ENCODE measurements at regions not wholly inside any gene's neighbourhood (a gene's known extent, or its start where the extent isn't known, plus 50 kb on each side); places are given as distances from the start of the nearest gene placed in this dataset.

DNA sequence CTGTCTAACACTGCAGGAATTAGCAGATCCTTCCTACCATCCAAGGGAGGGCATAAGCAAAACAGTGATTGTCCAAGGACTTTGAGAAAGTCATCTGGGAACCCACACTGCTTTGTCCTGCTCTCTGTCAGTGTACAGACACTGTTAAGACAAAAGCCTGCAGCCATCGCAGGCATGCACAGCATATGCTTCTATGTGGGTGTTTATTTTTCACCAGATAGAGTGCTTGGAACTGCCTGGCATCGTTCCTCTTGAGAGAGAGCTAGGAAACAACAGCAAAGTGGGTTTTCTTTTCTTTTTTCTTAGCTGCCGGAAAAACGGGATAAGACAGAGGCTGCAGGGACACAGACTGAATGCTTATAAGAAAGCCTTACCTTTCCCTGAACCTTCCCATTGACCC, 212.3 kb downstream of the ICE1 start:
- TF ChIP-seq EZH2 (IDR thresholded peaks at IDR 0.05; ENCODE audit: borderline replicate concordance, low read depth, low read length, severe bottlenecking) = no peak
- TF ChIP-seq, protein P1, sequence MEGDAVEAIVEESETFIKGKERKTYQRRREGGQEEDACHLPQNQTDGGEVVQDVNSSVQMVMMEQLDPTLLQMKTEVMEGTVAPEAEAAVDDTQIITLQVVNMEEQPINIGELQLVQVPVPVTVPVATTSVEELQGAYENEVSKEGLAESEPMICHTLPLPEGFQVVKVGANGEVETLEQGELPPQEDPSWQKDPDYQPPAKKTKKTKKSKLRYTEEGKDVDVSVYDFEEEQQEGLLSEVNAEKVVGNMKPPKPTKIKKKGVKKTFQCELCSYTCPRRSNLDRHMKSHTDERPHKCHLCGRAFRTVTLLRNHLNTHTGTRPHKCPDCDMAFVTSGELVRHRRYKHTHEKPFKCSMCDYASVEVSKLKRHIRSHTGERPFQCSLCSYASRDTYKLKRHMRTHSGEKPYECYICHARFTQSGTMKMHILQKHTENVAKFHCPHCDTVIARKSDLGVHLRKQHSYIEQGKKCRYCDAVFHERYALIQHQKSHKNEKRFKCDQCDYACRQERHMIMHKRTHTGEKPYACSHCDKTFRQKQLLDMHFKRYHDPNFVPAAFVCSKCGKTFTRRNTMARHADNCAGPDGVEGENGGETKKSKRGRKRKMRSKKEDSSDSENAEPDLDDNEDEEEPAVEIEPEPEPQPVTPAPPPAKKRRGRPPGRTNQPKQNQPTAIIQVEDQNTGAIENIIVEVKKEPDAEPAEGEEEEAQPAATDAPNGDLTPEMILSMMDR (IDR thresholded peaks at IDR 0.05; ENCODE audit: borderline replicate concordance, extremely low read depth, low read length, poor library complexity, severe bottlenecking) = no peak
- Histone ChIP-seq H3K36me3 (ENCODE audit: insufficient read depth, low read length) (no peaks in the 10 kb centered on the region), H3K4me1 (ENCODE audit: insufficient read depth, low read length) (no peaks in the 10 kb centered on the region), H3K27ac (ENCODE audit: low read length) (no peak overlapping the region), H3K9ac (ENCODE audit: low read depth, low read length) (no peak overlapping the region), H3K9me3 (ENCODE audit: insufficient read depth, low read length, severe bottlenecking) (no peaks in the 10 kb centered on the region), H3K4me2 (ENCODE audit: insufficient read depth, low read length) (no peak overlapping the region), H3K79me2 (ENCODE audit: insufficient read depth, low read length) (no peaks in the 10 kb centered on the region), H2AFZ (ENCODE audit: low read depth, low read length) (no peak overlapping the region), H4K20me1 (ENCODE audit: insufficient read depth, low read length) (no peaks in the 10 kb centered on the region), H3K4me3 (ENCODE audit: low read depth in 1 of 2, low read length in 2 of 2) (no peak overlapping the region), H3K27me3 (ENCODE audit: insufficient read depth, low read length, poor library complexity) (peaks cover 6% of the 10 kb centered on the region)
- no peak for DNase-seq
- no peak for ATAC-seq (ENCODE audit: insufficient read depth, low read depth)

DNA sequence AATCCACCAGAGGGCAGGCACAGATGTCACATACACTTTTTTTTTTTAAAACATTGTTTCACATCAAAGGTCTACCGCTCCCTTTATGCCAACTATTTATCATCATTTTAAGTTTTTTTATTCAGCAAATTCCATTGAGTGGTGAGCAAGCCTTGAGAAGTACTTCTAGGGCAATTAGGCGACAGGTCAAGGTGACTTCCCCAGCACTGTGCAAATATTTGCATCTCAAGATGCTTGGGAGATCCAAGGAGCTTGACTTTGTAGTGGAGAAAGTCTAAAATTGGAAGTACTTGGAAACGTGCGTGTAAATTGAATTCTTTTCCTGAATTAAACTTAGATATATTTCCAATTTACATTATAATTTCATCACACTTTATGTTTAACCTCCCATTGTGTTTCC, 211.1 kb downstream of the ICE1 start:
- H3K79me2 ChIP-seq (ENCODE audit: insufficient read depth, low read length) = no peaks in the 10 kb centered on the region
- H4K20me1 ChIP-seq (ENCODE audit: insufficient read depth, low read length) = no peaks in the 10 kb centered on the region
- no peaks in the 10 kb centered on the region for H3K36me3 ChIP-seq (ENCODE audit: insufficient read depth, low read length)
- H3K4me3 ChIP-seq (ENCODE audit: low read depth in 1 of 2, low read length in 2 of 2) = no peak overlapping the region
- TF ChIP-seq EZH2 (IDR thresholded peaks at IDR 0.05; ENCODE audit: borderline replicate concordance, low read depth, low read length, severe bottlenecking) = no peak
- TF ChIP-seq, protein P1 (IDR thresholded peaks at IDR 0.05; ENCODE audit: borderline replicate concordance, extremely low read depth, low read length, poor library complexity, severe bottlenecking) = no peak
- DNase-seq = no peak
- no peaks in the 10 kb centered on the region for H3K4me1 ChIP-seq (ENCODE audit: insufficient read depth, low read length)
- peaks cover 6% of the 10 kb centered on the region for H3K27me3 ChIP-seq (ENCODE audit: insufficient read depth, low read length, poor library complexity)
- no peak overlapping the region for H3K4me2 ChIP-seq (ENCODE audit: insufficient read depth, low read length)
- H3K9me3 ChIP-seq (ENCODE audit: insufficient read depth, low read length, severe bottlenecking) = no peaks in the 10 kb centered on the region
- ATAC-seq (ENCODE audit: insufficient read depth, low read depth) = no peak
- H3K9ac ChIP-seq (ENCODE audit: low read depth, low read length) = no peak overlapping the region
- H2AFZ ChIP-seq (ENCODE audit: low read depth, low read length) = no peak overlapping the region
- H3K27ac ChIP-seq (ENCODE audit: low read length) = no peak overlapping the region

DNA sequence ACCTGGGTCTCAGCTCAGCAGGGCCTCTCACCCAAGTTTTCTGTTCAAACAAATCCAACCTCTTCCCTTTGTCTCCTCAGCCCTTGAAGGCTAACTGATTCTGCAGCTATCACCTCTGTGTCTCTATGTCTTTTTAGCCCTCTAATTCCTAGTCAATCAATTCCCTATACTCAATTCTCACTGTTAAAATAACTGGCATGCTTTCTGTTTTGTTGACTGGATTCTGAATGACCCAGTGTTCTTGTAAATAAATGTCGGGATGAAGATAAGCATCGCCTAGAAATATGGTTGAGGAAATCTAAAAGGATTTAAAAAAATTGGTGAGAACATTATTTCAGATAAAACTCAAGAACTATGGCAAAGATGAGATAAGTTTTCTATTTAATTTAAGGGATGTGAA, 210.2 kb downstream of the ICE1 start:
- no peak overlapping the region for H3K4me3 ChIP-seq (ENCODE audit: low read depth in 1 of 2, low read length in 2 of 2)
- ATAC-seq (ENCODE audit: insufficient read depth, low read depth) (no peak), DNase-seq (no peak)
- H4K20me1 ChIP-seq (ENCODE audit: insufficient read depth, low read length) = no peaks in the 10 kb centered on the region
- H3K27ac ChIP-seq (ENCODE audit: low read length) = no peak overlapping the region
- no peaks in the 10 kb centered on the region for H3K4me1 ChIP-seq (ENCODE audit: insufficient read depth, low read length)
- no peak overlapping the region for H2AFZ ChIP-seq (ENCODE audit: low read depth, low read length)
- H3K79me2 ChIP-seq (ENCODE audit: insufficient read depth, low read length) = no peaks in the 10 kb centered on the region
- H3K4me2 ChIP-seq (ENCODE audit: insufficient read depth, low read length) = no peak overlapping the region
- H3K36me3 ChIP-seq (ENCODE audit: insufficient read depth, low read length) = no peaks in the 10 kb centered on the region
- TF ChIP-seq, protein P1 (IDR thresholded peaks at IDR 0.05; ENCODE audit: borderline replicate concordance, extremely low read depth, low read length, poor library complexity, severe bottlenecking) = no peak
- TF ChIP-seq EZH2 (IDR thresholded peaks at IDR 0.05; ENCODE audit: borderline replicate concordance, low read depth, low read length, severe bottlenecking) = no peak
- no peak overlapping the region for H3K9ac ChIP-seq (ENCODE audit: low read depth, low read length)
- H3K27me3 ChIP-seq (ENCODE audit: insufficient read depth, low read length, poor library complexity) = peaks cover under 1% of the 10 kb centered on the region
- H3K9me3 ChIP-seq (ENCODE audit: insufficient read depth, low read length, severe bottlenecking) = no peaks in the 10 kb centered on the region

DNA sequence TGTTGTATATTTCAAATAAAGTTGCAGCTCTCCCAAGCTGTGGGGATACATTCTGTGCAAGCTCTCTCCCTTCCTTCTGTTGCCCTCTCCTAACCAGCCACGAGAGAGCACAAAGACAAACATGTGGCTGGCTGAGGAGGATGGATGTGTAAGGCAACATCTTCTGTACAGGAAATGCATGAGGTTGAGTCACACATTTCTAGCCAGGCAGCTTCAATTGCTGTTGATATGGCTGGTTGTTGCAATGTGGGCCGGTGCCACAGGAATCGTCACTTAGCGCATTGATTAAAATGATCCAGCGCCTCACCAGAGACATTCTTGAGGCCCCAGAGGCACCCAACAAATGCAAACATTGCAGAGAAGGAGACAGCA, 207.1 kb downstream of the ICE1 start:
- no peak overlapping the region for H3K4me2 ChIP-seq (ENCODE audit: insufficient read depth, low read length)
- no peak for TF ChIP-seq EZH2 (IDR thresholded peaks at IDR 0.05; ENCODE audit: borderline replicate concordance, low read depth, low read length, severe bottlenecking)
- H3K27me3 ChIP-seq (ENCODE audit: insufficient read depth, low read length, poor library complexity) = no peaks in the 10 kb centered on the region
- peaks cover 3% of the 10 kb centered on the region for H3K9me3 ChIP-seq (ENCODE audit: insufficient read depth, low read length, severe bottlenecking)
- H3K79me2 ChIP-seq (ENCODE audit: insufficient read depth, low read length) = no peaks in the 10 kb centered on the region
- no peaks in the 10 kb centered on the region for H3K4me1 ChIP-seq (ENCODE audit: insufficient read depth, low read length)
- ATAC-seq (ENCODE audit: insufficient read depth, low read depth) (no peak), DNase-seq (no peak)
- no peak overlapping the region for H2AFZ ChIP-seq (ENCODE audit: low read depth, low read length)
- H3K9ac ChIP-seq (ENCODE audit: low read depth, low read length) = no peak overlapping the region
- H3K27ac ChIP-seq (ENCODE audit: low read length) = no peak overlapping the region
- H4K20me1 ChIP-seq (ENCODE audit: insufficient read depth, low read length) = no peaks in the 10 kb centered on the region
- H3K4me3 ChIP-seq (ENCODE audit: low read depth in 1 of 2, low read length in 2 of 2) = no peak overlapping the region
- no peaks in the 10 kb centered on the region for H3K36me3 ChIP-seq (ENCODE audit: insufficient read depth, low read length)
